ENCODE measurements at regions not wholly inside any gene's neighbourhood (a gene's known extent, or its start where the extent isn't known, plus 50 kb on each side); places are given as distances from the start of the nearest gene placed in this dataset.

GRCh38 chr2:194491409-194492115 lies 1165.5 kb upstream of the SLC39A10 start:
- BruUV-seq (replicated peaks), result no TSS peak
- POLR2A ChIA-PET, result no interaction called here
- intact Hi-C loops (cut with micrococcal nuclease; ENCODE audit: unreplicated experiment), result no loop called here
- TF ChIP-seq KMT2A (CRISPR knock-in tag; IDR thresholded peaks at IDR 0.05), result no peak
- TF ChIP-seq ZIK1 (CRISPR knock-in tag; IDR thresholded peaks at IDR 0.05; ENCODE audit: borderline replicate concordance, low read depth), result no peak
- no peak for TF ChIP-seq GMEB2 (CRISPR knock-in tag; IDR thresholded peaks at IDR 0.05; ENCODE audit: low read depth)
- TF ChIP-seq KLF16 (CRISPR knock-in tag; IDR thresholded peaks at IDR 0.05), result no peak
- no peak for TF ChIP-seq JUND (CRISPR knock-in tag; IDR thresholded peaks at IDR 0.05)
- no peak for TF ChIP-seq ZNF205 (CRISPR knock-in tag; IDR thresholded peaks at IDR 0.05)
- no peak for TF ChIP-seq JUN (CRISPR knock-in tag; IDR thresholded peaks at IDR 0.05)
- no peak for TF ChIP-seq ZNF678 (CRISPR knock-in tag; IDR thresholded peaks at IDR 0.05)
- TF ChIP-seq ZNF24 (IDR thresholded peaks at IDR 0.05), result no peak
- TF ChIP-seq PREB (CRISPR knock-in tag; IDR thresholded peaks at IDR 0.05), result no peak
- no peak for TF ChIP-seq SRSF1 (optimal IDR thresholded peaks at IDR 0.05; ENCODE audit: low read depth, low read length)
- no peak for TF ChIP-seq PRDM15 (CRISPR knock-in tag; IDR thresholded peaks at IDR 0.05)
- no peak for TF ChIP-seq MAFK (conservative IDR thresholded peaks at IDR 0.05 in 1 of 2, IDR thresholded peaks at IDR 0.05 in 1 of 2; ENCODE audit: low read length in 2 of 2)
- TF ChIP-seq U2AF1 (optimal IDR thresholded peaks at IDR 0.05; ENCODE audit: low read depth, low read length), result no peak
- no peak for TF ChIP-seq E2F2 (CRISPR knock-in tag; IDR thresholded peaks at IDR 0.05; ENCODE audit: borderline replicate concordance)
- TF ChIP-seq ZBTB43 (CRISPR knock-in tag; conservative IDR thresholded peaks at IDR 0.05), result no peak

More at GRCh38 chr2:194491409-194492115, 1165.5 kb upstream of the SLC39A10 start:
- H3K4me1 ChIP-seq (ENCODE audit: insufficient read depth, low read length), result no peaks in the 10 kb centered on the region
- H2AFZ ChIP-seq (ENCODE audit: low read length), result no peak overlapping the region
- CTCF ChIA-PET (ENCODE audit: low intra/inter-chr PET ratio, low total read pairs), result no interaction called here
- no peak overlapping the region for H3K27ac ChIP-seq (ENCODE audit: extremely low read length, insufficient read depth, low read length)
- ATAC-seq (no peak), FAIRE-seq (no peak), DNase-seq (ENCODE audit: low spot score) (no peak)
- H3K79me2 ChIP-seq (ENCODE audit: insufficient read depth, low read length), result no peaks in the 10 kb centered on the region
- no peaks in the 10 kb centered on the region for H4K20me1 ChIP-seq (ENCODE audit: insufficient read depth, low read length)
- no peaks in the 10 kb centered on the region for H3K27me3 ChIP-seq (ENCODE audit: control insufficient read depth in 1 of 2, insufficient read depth in 2 of 2, low read length in 2 of 2)
- WGBS (ENCODE audit: low lambda C conversion rate), result 0% methylated on average over 2 of the region's 2 CpGs
- no peaks in the 10 kb centered on the region for H3K9me3 ChIP-seq (ENCODE audit: low read length)
- H3K4me3 ChIP-seq (replicated peaks in 1 of 3; ENCODE audit: insufficient read depth in 1 of 3, low read depth in 2 of 3, low read length in 3 of 3), result no peak overlapping the region
- H3K36me3 ChIP-seq (replicated peaks in 1 of 2; ENCODE audit: control insufficient read depth in 1 of 2, insufficient read depth in 2 of 2, low read length in 2 of 2), result no peaks in the 10 kb centered on the region
- in situ Hi-C loops (cut with HindIII; ENCODE audit: extremely low pct_ligation_motif_present, low pct_unique_long_range_greater_than_20kb), result no loop called here
- no peak overlapping the region for H3K9ac ChIP-seq (ENCODE audit: insufficient read depth, low read depth, low read length)
- no peak overlapping the region for H3K4me2 ChIP-seq (ENCODE audit: low read depth, low read length)
